CD14-positive monocyte (primary cell): ENCODE measurements at regions not wholly inside any gene's neighbourhood (a gene's known extent, or its start where the extent isn't known, plus 50 kb on each side); places are given as distances from the start of the nearest gene placed in this dataset.

Experiments used
- DNase-seq, 3 donors: peaks; one replicate each; pipeline ENCODE4 v3.0.0-alpha.2; 2011 to 2022
- H2AFZ ChIP-seq: 2 replicates; pipeline ENCODE4 v1.6.0; 2012; ENCODE audit warnings: mild to moderate bottlenecking, low read depth, low read length, inconsistent platforms; ENCODE audit not compliant: insufficient read depth, poor library complexity, severe bottlenecking
- H3K27ac ChIP-seq, 2 donors: 1 replicate in 1 of 2; 2 replicates in 1 of 2; pipeline ENCODE4 v1.5.1; 2012 to 2013; ENCODE audit warnings: low read length in 2 of 2, control low read depth in 1 of 2, inconsistent platforms in 1 of 2, low read depth in 1 of 2, mild to moderate bottlenecking in 1 of 2
- H3K27me3 ChIP-seq, 2 donors: one replicate each; pipeline versions ENCODE4 v1.6.0 to v1.6.1; 2011 to 2013; ENCODE audit warnings: low read length in 2 of 2; ENCODE audit not compliant: control insufficient read depth in 2 of 2, insufficient read depth in 2 of 2
- H3K36me3 ChIP-seq, 2 donors: replicated peaks in 1 of 2; 1 replicate in 1 of 2; 2 replicates in 1 of 2; pipeline versions ENCODE4 v1.5.1 to v1.6.1; 2012 to 2013; ENCODE audit warnings: low read length in 2 of 2, control low read depth in 1 of 2, inconsistent platforms in 1 of 2, mild to moderate bottlenecking in 1 of 2; ENCODE audit not compliant: insufficient read depth in 2 of 2, control insufficient read depth in 1 of 2
- H3K4me1 ChIP-seq, 2 donors: 1 replicate in 1 of 2; 2 replicates in 1 of 2; pipeline versions ENCODE4 v1.5.1 to v1.6.1; 2012 to 2013; ENCODE audit warnings: low read length in 2 of 2, control low read depth in 1 of 2, inconsistent platforms in 1 of 2, mild to moderate bottlenecking in 1 of 2, moderate library complexity in 1 of 2; ENCODE audit not compliant: insufficient read depth in 2 of 2, control insufficient read depth in 1 of 2
- H3K4me2 ChIP-seq: replicated peaks from 2 replicates; pipeline ENCODE3; 2012; ENCODE audit warnings: low read length, moderate library complexity, mild to moderate bottlenecking; ENCODE audit not compliant: poor library complexity, severe bottlenecking; ENCODE audit errors: extremely low read depth
- H3K4me3 ChIP-seq, 3 experiments: fragments of 200-600 bp in 1 of 3; sonication (generic) in 1 of 3; replicated peaks in 1 of 3; 1 replicate in 2 of 3; 2 replicates in 1 of 3; pipeline ENCODE4 v1.5.1; 2011 to 2013; ENCODE audit warnings: low read length in 3 of 3, mild to moderate bottlenecking in 3 of 3, control low read depth in 2 of 3, low read depth in 2 of 3, inconsistent platforms in 1 of 3, moderate library complexity in 1 of 3
- H3K79me2 ChIP-seq: 2 replicates; pipeline ENCODE4 v1.6.0; 2012; ENCODE audit warnings: mild to moderate bottlenecking, control low read depth, inconsistent platforms, low read length, moderate library complexity; ENCODE audit not compliant: insufficient read depth
- H3K9ac ChIP-seq: 2 replicates; pipeline ENCODE4 v1.6.0; 2017; ENCODE audit warnings: low read length, mild to moderate bottlenecking; ENCODE audit not compliant: insufficient read depth, poor library complexity, severe bottlenecking
- H3K9me3 ChIP-seq, 2 donors: replicated peaks in 1 of 2; 1 replicate in 1 of 2; 2 replicates in 1 of 2; pipeline versions ENCODE4 v1.5.1 to v1.6.1; 2012 to 2013; ENCODE audit warnings: low read length in 2 of 2, control low read depth in 1 of 2; ENCODE audit not compliant: control insufficient read depth in 1 of 2, insufficient read depth in 1 of 2
- H4K20me1 ChIP-seq: 2 replicates; pipeline ENCODE4 v1.6.0; 2012; ENCODE audit warnings: mild to moderate bottlenecking, low read length, control low read depth, moderate library complexity; ENCODE audit not compliant: insufficient read depth
- H3K27ac Mint-ChIP-seq, 7 donors: one replicate each; pipeline ENCODE4 v1.8.0; 2020; ENCODE audit warnings: mild to moderate bottlenecking in 7 of 7, mixed read lengths in 7 of 7, moderate library complexity in 6 of 7, inconsistent platforms in 2 of 7
- H3K27me3 Mint-ChIP-seq, 3 donors: one replicate each; pipeline ENCODE4 v1.8.0; 2021 to 2022; ENCODE audit warnings: low read depth in 3 of 3, mild to moderate bottlenecking in 3 of 3, mixed read lengths in 3 of 3, moderate library complexity in 3 of 3, inconsistent platforms in 1 of 3
- H3K36me3 Mint-ChIP-seq, 2 donors: one replicate each; pipeline ENCODE4 v1.8.0; 2020; ENCODE audit warnings: mixed read lengths in 2 of 2, inconsistent platforms in 1 of 2, mild to moderate bottlenecking in 1 of 2
- H3K4me1 Mint-ChIP-seq: one replicate; pipeline ENCODE4 v1.8.0; 2020; ENCODE audit warnings: mild to moderate bottlenecking, mixed read lengths
- H3K4me3 Mint-ChIP-seq, 2 donors: one replicate each; pipeline ENCODE4 v1.8.0; 2020; ENCODE audit warnings: mild to moderate bottlenecking in 2 of 2, mixed read lengths in 2 of 2, moderate library complexity in 1 of 2
- H3K9me3 Mint-ChIP-seq, 7 donors: one replicate each; pipeline ENCODE4 v1.8.0; 2020 to 2022; ENCODE audit warnings: mixed read lengths in 7 of 7, mild to moderate bottlenecking in 6 of 7, moderate library complexity in 6 of 7, inconsistent platforms in 2 of 7
- CTCF ChIP-seq: fragments of 200-600 bp; IDR thresholded peaks from one replicate; pipeline ENCODE4 v1.8.0; 2022; ENCODE audit warnings: antibody characterized with exemption, mild to moderate bottlenecking
- WGBS: methylation state at CpG from one replicate; pipeline ENCODE4 v1.1.5; 2013; ENCODE audit warnings: missing lambda C conversion rate; ENCODE audit not compliant: insufficient coverage; 5-methylcytosine and 5-hydroxymethylcytosine counted together
- intact Hi-C, 2 donors: fragments of 100-400 bp; cut with micrococcal nuclease; formaldehyde crosslinking; loops; one replicate each; pipeline versions ENCODE4 v1.15.0 to v1.15.1; 2023

- H3K36me3 ChIP-seq: no peaks in the 10 kb centered on the region
- no peaks in the 10 kb centered on the region for H3K4me1 Mint-ChIP-seq
- H3K27ac Mint-ChIP-seq: no peak overlapping the region
- no peak overlapping the region for H3K4me2 ChIP-seq
- intact Hi-C loops: no loop called here
- DNase-seq: no peak
- H3K4me3 ChIP-seq: no peak overlapping the region
- TF ChIP-seq CTCF: no peak
- H3K27me3 ChIP-seq: no peaks in the 10 kb centered on the region
- no peak overlapping the region for H3K9ac ChIP-seq
- no peak overlapping the region for H3K27ac ChIP-seq
- H3K4me3 Mint-ChIP-seq: no peak overlapping the region
- H3K79me2 ChIP-seq: no peaks in the 10 kb centered on the region
- H3K9me3 ChIP-seq: no peaks in the 10 kb centered on the region
- no peak overlapping the region for H2AFZ ChIP-seq
- no peaks in the 10 kb centered on the region for H4K20me1 ChIP-seq
- no peaks in the 10 kb centered on the region for H3K36me3 Mint-ChIP-seq
- H3K4me1 ChIP-seq: no peaks in the 10 kb centered on the region
- peaks cover 3 to 7% (median 5%) of the 10 kb centered on the region in 3 donors for H3K27me3 Mint-ChIP-seq
- H3K9me3 Mint-ChIP-seq: peaks cover 0 to 2% (median 0%) of the 10 kb centered on the region in 7 donors
Measured at GRCh38 chr5:175102717-175103116, 341.3 kb downstream of the DRD1 start.

- TF ChIP-seq CTCF: no peak
- Mint-ChIP-seq H3K4me1 (no peaks in the 10 kb centered on the region), H3K27ac (no peak overlapping the region)
Measured at GRCh38 chr5:175098301-175098700, 345.7 kb downstream of the DRD1 start.

More at GRCh38 chr5:175098301-175098700, 345.7 kb downstream of the DRD1 start:
- Histone ChIP-seq H3K4me3 (no peak overlapping the region), H3K36me3 (no peaks in the 10 kb centered on the region), H3K9ac (no peak overlapping the region), H3K9me3 (no peaks in the 10 kb centered on the region), H3K27me3 (no peaks in the 10 kb centered on the region), H3K4me1 (no peaks in the 10 kb centered on the region), H2AFZ (no peak overlapping the region), H3K79me2 (no peaks in the 10 kb centered on the region), H4K20me1 (no peaks in the 10 kb centered on the region), H3K4me2 (no peak overlapping the region), H3K27ac (no peak overlapping the region)
- peaks cover 0 to 3% (median 2%) of the 10 kb centered on the region in 7 donors for H3K9me3 Mint-ChIP-seq
- no peaks in the 10 kb centered on the region for H3K36me3 Mint-ChIP-seq
- H3K27me3 Mint-ChIP-seq: peaks cover 0 to 4% (median 0%) of the 10 kb centered on the region in 3 donors
- intact Hi-C loops: no loop called here
- no peak overlapping the region for H3K4me3 Mint-ChIP-seq
- no CpG with 5 or more reads among the region's 7 CpGs for WGBS
- DNase-seq: no peak
